Testis (tissue), 2 donors: ENCODE measurements at regions not wholly inside any gene's neighbourhood (a gene's known extent, or its start where the extent isn't known, plus 50 kb on each side); places are given as distances from the start of the nearest gene placed in this dataset.

Experiments
- POLR2A ChIP-seq: fragments of 450-650 bp; IDR thresholded peaks from one replicate; pipeline ENCODE4 v1.6.1; 2017; ENCODE audit warnings: antibody characterized with exemption, mild to moderate bottlenecking, moderate library complexity
- TF ChIP-seq, protein P1 (sequence below), 3 experiments: fragments of 450-650 bp in 2 of 3; fragments of 200-600 bp in 1 of 3; sonication (generic) in 1 of 3; IDR thresholded peaks; one replicate each; pipeline ENCODE4 v1.5.1; 2016 to 2019; ENCODE audit warnings: antibody characterized with exemption in 3 of 3, mild to moderate bottlenecking in 2 of 3, moderate library complexity in 1 of 3

GRCh38 chr7:12137283-12137682, 73.8 kb upstream of the TMEM106B start:
- TF ChIP-seq, protein P1, sequence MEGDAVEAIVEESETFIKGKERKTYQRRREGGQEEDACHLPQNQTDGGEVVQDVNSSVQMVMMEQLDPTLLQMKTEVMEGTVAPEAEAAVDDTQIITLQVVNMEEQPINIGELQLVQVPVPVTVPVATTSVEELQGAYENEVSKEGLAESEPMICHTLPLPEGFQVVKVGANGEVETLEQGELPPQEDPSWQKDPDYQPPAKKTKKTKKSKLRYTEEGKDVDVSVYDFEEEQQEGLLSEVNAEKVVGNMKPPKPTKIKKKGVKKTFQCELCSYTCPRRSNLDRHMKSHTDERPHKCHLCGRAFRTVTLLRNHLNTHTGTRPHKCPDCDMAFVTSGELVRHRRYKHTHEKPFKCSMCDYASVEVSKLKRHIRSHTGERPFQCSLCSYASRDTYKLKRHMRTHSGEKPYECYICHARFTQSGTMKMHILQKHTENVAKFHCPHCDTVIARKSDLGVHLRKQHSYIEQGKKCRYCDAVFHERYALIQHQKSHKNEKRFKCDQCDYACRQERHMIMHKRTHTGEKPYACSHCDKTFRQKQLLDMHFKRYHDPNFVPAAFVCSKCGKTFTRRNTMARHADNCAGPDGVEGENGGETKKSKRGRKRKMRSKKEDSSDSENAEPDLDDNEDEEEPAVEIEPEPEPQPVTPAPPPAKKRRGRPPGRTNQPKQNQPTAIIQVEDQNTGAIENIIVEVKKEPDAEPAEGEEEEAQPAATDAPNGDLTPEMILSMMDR (IDR thresholded peaks at IDR 0.05): no peak
- TF ChIP-seq POLR2A: no peak
